ENCODE measurements at regions not wholly inside any gene's neighbourhood (a gene's known extent, or its start where the extent isn't known, plus 50 kb on each side); places are given as distances from the start of the nearest gene placed in this dataset.

GRCh38 chr2:207241198-207241597, 75.5 kb upstream of the KLF7 start:
- Histone ChIP-seq H3K27ac (replicated peaks) (no peak overlapping the region), H3K4me3 (replicated peaks; ENCODE audit: insufficient read depth, low read length) (no peak overlapping the region), H3K27me3 (ENCODE audit: insufficient read depth, poor library complexity, severe bottlenecking) (no peaks in the 10 kb centered on the region)
- TF ChIP-seq CTCF (IDR thresholded peaks at IDR 0.05; ENCODE audit: insufficient read depth, low read length) (no peak), POLR2AphosphoS5 (IDR thresholded peaks at IDR 0.05; ENCODE audit: low read depth) (no peak), GABPA (IDR thresholded peaks at IDR 0.05; ENCODE audit: low read depth) (no peak), SPI1 (IDR thresholded peaks at IDR 0.05; ENCODE audit: borderline replicate concordance, low read depth) (no peak)
- TF ChIP-seq, protein P1, sequence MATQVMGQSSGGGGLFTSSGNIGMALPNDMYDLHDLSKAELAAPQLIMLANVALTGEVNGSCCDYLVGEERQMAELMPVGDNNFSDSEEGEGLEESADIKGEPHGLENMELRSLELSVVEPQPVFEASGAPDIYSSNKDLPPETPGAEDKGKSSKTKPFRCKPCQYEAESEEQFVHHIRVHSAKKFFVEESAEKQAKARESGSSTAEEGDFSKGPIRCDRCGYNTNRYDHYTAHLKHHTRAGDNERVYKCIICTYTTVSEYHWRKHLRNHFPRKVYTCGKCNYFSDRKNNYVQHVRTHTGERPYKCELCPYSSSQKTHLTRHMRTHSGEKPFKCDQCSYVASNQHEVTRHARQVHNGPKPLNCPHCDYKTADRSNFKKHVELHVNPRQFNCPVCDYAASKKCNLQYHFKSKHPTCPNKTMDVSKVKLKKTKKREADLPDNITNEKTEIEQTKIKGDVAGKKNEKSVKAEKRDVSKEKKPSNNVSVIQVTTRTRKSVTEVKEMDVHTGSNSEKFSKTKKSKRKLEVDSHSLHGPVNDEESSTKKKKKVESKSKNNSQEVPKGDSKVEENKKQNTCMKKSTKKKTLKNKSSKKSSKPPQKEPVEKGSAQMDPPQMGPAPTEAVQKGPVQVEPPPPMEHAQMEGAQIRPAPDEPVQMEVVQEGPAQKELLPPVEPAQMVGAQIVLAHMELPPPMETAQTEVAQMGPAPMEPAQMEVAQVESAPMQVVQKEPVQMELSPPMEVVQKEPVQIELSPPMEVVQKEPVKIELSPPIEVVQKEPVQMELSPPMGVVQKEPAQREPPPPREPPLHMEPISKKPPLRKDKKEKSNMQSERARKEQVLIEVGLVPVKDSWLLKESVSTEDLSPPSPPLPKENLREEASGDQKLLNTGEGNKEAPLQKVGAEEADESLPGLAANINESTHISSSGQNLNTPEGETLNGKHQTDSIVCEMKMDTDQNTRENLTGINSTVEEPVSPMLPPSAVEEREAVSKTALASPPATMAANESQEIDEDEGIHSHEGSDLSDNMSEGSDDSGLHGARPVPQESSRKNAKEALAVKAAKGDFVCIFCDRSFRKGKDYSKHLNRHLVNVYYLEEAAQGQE (IDR thresholded peaks at IDR 0.05; ENCODE audit: insufficient replicate concordance, low read depth), result no peak
- DNase-seq (ENCODE audit: low read depth in 1 of 2, low spot score in 1 of 2), result no peak

GRCh38 chr2:207243601-207244000, 77.9 kb upstream of the KLF7 start:
- Histone ChIP-seq H3K27ac (replicated peaks) (no peak overlapping the region), H3K4me3 (replicated peaks; ENCODE audit: insufficient read depth, low read length) (no peak overlapping the region), H3K27me3 (ENCODE audit: insufficient read depth, poor library complexity, severe bottlenecking) (no peaks in the 10 kb centered on the region)
- TF ChIP-seq POLR2AphosphoS5 (IDR thresholded peaks at IDR 0.05; ENCODE audit: low read depth), result no peak
- no peak for TF ChIP-seq SPI1 (IDR thresholded peaks at IDR 0.05; ENCODE audit: borderline replicate concordance, low read depth)
- TF ChIP-seq GABPA (IDR thresholded peaks at IDR 0.05; ENCODE audit: low read depth), result no peak
- TF ChIP-seq CTCF (IDR thresholded peaks at IDR 0.05; ENCODE audit: insufficient read depth, low read length), result no peak
- TF ChIP-seq, protein P1 (IDR thresholded peaks at IDR 0.05; ENCODE audit: insufficient replicate concordance, low read depth), result no peak
- no peak for DNase-seq (ENCODE audit: low read depth in 1 of 2, low spot score in 1 of 2)

DNA sequence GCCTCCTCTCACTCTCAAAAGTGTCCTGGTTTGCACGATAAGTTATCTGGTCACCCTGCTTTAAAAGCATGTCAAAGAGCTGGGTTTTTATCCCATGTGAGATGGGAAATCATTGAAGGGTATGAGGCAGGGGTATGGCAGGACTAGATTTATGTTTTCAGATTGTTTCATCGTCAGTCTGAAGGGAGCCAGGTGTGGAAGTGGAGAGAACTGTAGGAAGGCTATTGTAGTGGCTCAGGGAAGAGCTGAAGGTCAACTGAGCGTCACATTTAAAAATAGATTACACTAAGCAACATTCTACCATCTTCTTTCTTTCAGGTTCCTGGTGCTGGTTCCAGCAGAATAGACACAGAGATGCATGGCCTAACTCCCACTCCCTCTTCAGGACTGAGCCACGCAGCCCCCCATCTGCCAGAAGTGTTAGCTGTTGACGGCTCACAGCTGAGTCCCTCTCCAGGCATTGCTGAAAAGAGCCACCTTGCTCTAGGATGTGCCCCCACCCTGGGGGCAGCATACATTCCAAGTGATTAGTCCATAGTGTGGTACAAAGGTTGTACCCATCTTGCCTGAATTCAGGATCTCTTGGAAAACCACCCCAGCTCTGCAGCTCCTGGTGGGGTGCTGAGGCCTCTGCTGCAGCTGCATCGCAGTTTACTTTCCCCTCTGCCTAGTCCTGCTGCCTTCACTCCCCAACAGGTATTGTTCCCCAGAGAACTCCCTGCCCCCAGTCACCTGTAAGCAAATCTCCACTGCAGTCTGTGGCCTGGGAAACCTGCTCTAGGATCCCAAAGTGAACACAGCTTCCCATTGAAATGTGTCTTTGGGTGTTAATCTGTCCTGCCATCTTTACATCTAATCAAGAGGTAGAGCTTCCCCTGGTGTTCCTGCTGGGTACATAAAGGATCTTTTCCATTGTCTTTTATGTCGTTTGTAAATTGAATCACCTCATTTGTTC, 79.5 kb upstream of the KLF7 start:
- no peak for DNase-seq (ENCODE audit: low read depth in 1 of 2, low spot score in 1 of 2)
- TF ChIP-seq, protein P1 (IDR thresholded peaks at IDR 0.05; ENCODE audit: insufficient replicate concordance, low read depth), result no peak
- TF ChIP-seq SPI1 (IDR thresholded peaks at IDR 0.05; ENCODE audit: borderline replicate concordance, low read depth), result no peak
- no peak for TF ChIP-seq CTCF (IDR thresholded peaks at IDR 0.05; ENCODE audit: insufficient read depth, low read length)
- TF ChIP-seq GABPA (IDR thresholded peaks at IDR 0.05; ENCODE audit: low read depth), result no peak
- no peak for TF ChIP-seq POLR2AphosphoS5 (IDR thresholded peaks at IDR 0.05; ENCODE audit: low read depth)
- H3K27ac ChIP-seq (replicated peaks), result no peak overlapping the region
- no peaks in the 10 kb centered on the region for H3K27me3 ChIP-seq (ENCODE audit: insufficient read depth, poor library complexity, severe bottlenecking)
- no peak overlapping the region for H3K4me3 ChIP-seq (replicated peaks; ENCODE audit: insufficient read depth, low read length)

All from HL-60 (cell line).